Liver (tissue), 3 donors: ENCODE measurements at regions not wholly inside any gene's neighbourhood (a gene's known extent, or its start where the extent isn't known, plus 50 kb on each side); places are given as distances from the start of the nearest gene placed in this dataset.

Source experiments
- CTCF ChIP-seq: fragments of 150-350 bp; IDR thresholded peaks from 2 replicates; pipeline ENCODE4 v1.5.1; 2017; ENCODE audit warnings: improper control_type of control experiment, low read depth, low read length; ENCODE audit not compliant: missing input control
- EGR1 ChIP-seq, 2 donors: IDR thresholded peaks; 2 replicates each; pipeline ENCODE4 v1.6.1; 2016 to 2018; ENCODE audit warnings: antibody characterized with exemption in 2 of 2, low read depth in 2 of 2
- FOXA1 ChIP-seq: IDR thresholded peaks from 2 replicates; pipeline ENCODE4 v1.6.1; 2016; ENCODE audit warnings: antibody characterized with exemption
- GABPA ChIP-seq, 2 donors: IDR thresholded peaks in 1 of 2; conservative IDR thresholded peaks in 1 of 2; 2 replicates each; pipeline ENCODE4 v1.6.1; 2016; ENCODE audit warnings: antibody characterized with exemption in 2 of 2, mild to moderate bottlenecking in 1 of 2, moderate library complexity in 1 of 2
- HNF4G ChIP-seq: IDR thresholded peaks from 2 replicates; pipeline ENCODE4 v1.6.1; 2016; ENCODE audit warnings: antibody characterized with exemption
- JUND ChIP-seq, 2 donors: IDR thresholded peaks; 2 replicates each; pipeline ENCODE4 v1.6.1; 2016; ENCODE audit warnings: antibody characterized with exemption in 2 of 2
- MAX ChIP-seq: IDR thresholded peaks from 2 replicates; pipeline ENCODE4 v1.6.1; 2016; ENCODE audit warnings: antibody characterized with exemption
- RAD21 ChIP-seq, 2 donors: IDR thresholded peaks; 2 replicates each; pipeline ENCODE4 v1.6.1; 2016; ENCODE audit warnings: antibody characterized with exemption in 2 of 2, mild to moderate bottlenecking in 2 of 2
- REST ChIP-seq: IDR thresholded peaks from 2 replicates; pipeline ENCODE4 v1.6.1; 2016; ENCODE audit warnings: antibody characterized with exemption, mild to moderate bottlenecking
- RXRA ChIP-seq, 2 donors: IDR thresholded peaks; 2 replicates each; pipeline ENCODE4 v1.6.1; 2017 to 2018; ENCODE audit warnings: antibody characterized with exemption in 2 of 2, mild to moderate bottlenecking in 1 of 2
- SP1 ChIP-seq: IDR thresholded peaks from 2 replicates; pipeline ENCODE4 v1.6.1; 2018; ENCODE audit warnings: antibody characterized with exemption, mild to moderate bottlenecking
- TAF1 ChIP-seq: conservative IDR thresholded peaks from 2 replicates; pipeline ENCODE4 v1.6.1; 2016; ENCODE audit warnings: antibody characterized with exemption, mild to moderate bottlenecking
- YY1 ChIP-seq: IDR thresholded peaks from 2 replicates; pipeline ENCODE4 v1.6.1; 2016; ENCODE audit warnings: antibody characterized with exemption, mild to moderate bottlenecking
- ZBTB33 ChIP-seq: IDR thresholded peaks from 2 replicates; pipeline ENCODE4 v1.6.1; 2016; ENCODE audit warnings: antibody characterized with exemption
- donor health status: healthy.
- donor health status: healthy.

GRCh38 chr20:57082357-57082945 lies 184.0 kb downstream of the BMP7 start:
- TF ChIP-seq FOXA1 (no peak), CTCF (no peak), REST (no peak), YY1 (no peak), RXRA (IDR thresholded peaks at IDR 0.05) (no peak), ZBTB33 (no peak), MAX (no peak), TAF1 (no peak), SP1 (no peak), JUND (IDR thresholded peaks at IDR 0.05) (no peak), GABPA (IDR thresholded peaks at IDR 0.05 in 1 of 2, conservative IDR thresholded peaks at IDR 0.05 in 1 of 2) (no peak), EGR1 (IDR thresholded peaks at IDR 0.05; ENCODE audit: low read depth in 2 of 2) (no peak), RAD21 (IDR thresholded peaks at IDR 0.05) (no peak), HNF4G (no peak)
